Thyroid gland (tissue), 4 donors: ENCODE measurements at regions not wholly inside any gene's neighbourhood (a gene's known extent, or its start where the extent isn't known, plus 50 kb on each side); places are given as distances from the start of the nearest gene placed in this dataset.

ENCODE experiments used
- CTCF ChIP-seq, 6 experiments: fragments of 200-600 bp in 3 of 6; fragments of 450-650 bp in 3 of 6; sonication (generic) in 3 of 6; IDR thresholded peaks; one replicate each; pipeline ENCODE4 v1.5.1; 2016 to 2019; ENCODE audit warnings: antibody characterized with exemption in 6 of 6, mild to moderate bottlenecking in 2 of 6, inconsistent platforms in 1 of 6, moderate library complexity in 1 of 6
- POLR2A ChIP-seq, 2 donors: fragments of 450-650 bp; IDR thresholded peaks; one replicate each; pipeline ENCODE4 v1.6.1; 2017; ENCODE audit warnings: antibody characterized with exemption in 2 of 2, mild to moderate bottlenecking in 2 of 2, moderate library complexity in 1 of 2

GRCh38 chr2:21794611-21795010 lies 670.8 kb downstream of the TDRD15 start:
- TF ChIP-seq CTCF (IDR thresholded peaks at IDR 0.05) (no peak), POLR2A (IDR thresholded peaks at IDR 0.05) (no peak)
